ENCODE measurements at regions not wholly inside any gene's neighbourhood (a gene's known extent, or its start where the extent isn't known, plus 50 kb on each side); places are given as distances from the start of the nearest gene placed in this dataset.

DNA sequence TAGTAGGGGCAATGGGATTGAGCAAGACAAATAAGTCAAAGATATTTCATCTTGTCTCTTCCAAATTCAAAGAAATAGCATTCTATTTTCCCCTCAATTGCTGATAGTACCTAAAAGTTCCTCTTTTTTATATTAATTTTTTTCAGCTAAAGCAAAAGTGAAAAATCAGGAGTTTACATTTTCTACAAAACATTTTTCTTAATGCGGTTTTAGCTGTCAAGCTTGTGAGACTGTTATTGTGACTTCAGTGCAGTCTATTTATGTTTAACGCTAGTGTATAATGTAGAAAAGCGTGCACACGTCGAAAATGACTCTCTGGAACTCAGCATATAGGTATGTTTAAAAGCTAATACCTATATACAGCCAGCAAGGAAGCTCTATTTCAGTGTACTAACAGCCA is 119.8 kb downstream of the BTBD3 start:
- TF ChIP-seq, protein P1, sequence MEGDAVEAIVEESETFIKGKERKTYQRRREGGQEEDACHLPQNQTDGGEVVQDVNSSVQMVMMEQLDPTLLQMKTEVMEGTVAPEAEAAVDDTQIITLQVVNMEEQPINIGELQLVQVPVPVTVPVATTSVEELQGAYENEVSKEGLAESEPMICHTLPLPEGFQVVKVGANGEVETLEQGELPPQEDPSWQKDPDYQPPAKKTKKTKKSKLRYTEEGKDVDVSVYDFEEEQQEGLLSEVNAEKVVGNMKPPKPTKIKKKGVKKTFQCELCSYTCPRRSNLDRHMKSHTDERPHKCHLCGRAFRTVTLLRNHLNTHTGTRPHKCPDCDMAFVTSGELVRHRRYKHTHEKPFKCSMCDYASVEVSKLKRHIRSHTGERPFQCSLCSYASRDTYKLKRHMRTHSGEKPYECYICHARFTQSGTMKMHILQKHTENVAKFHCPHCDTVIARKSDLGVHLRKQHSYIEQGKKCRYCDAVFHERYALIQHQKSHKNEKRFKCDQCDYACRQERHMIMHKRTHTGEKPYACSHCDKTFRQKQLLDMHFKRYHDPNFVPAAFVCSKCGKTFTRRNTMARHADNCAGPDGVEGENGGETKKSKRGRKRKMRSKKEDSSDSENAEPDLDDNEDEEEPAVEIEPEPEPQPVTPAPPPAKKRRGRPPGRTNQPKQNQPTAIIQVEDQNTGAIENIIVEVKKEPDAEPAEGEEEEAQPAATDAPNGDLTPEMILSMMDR (IDR thresholded peaks at IDR 0.05 in 4 of 5, conservative IDR thresholded peaks at IDR 0.05 in 1 of 5), result no peak
- TF ChIP-seq POLR2A (IDR thresholded peaks at IDR 0.05), result no peak
